ENCODE measurements at regions not wholly inside any gene's neighbourhood (a gene's known extent, or its start where the extent isn't known, plus 50 kb on each side); places are given as distances from the start of the nearest gene placed in this dataset.

GRCh38 chr18:38007676-38008330 is 442.2 kb upstream of the CELF4 start:
- TF ChIP-seq EZH2phosphoT487 (IDR thresholded peaks at IDR 0.05; ENCODE audit: borderline replicate concordance, low read length): no peak
- TF ChIP-seq, protein P1, sequence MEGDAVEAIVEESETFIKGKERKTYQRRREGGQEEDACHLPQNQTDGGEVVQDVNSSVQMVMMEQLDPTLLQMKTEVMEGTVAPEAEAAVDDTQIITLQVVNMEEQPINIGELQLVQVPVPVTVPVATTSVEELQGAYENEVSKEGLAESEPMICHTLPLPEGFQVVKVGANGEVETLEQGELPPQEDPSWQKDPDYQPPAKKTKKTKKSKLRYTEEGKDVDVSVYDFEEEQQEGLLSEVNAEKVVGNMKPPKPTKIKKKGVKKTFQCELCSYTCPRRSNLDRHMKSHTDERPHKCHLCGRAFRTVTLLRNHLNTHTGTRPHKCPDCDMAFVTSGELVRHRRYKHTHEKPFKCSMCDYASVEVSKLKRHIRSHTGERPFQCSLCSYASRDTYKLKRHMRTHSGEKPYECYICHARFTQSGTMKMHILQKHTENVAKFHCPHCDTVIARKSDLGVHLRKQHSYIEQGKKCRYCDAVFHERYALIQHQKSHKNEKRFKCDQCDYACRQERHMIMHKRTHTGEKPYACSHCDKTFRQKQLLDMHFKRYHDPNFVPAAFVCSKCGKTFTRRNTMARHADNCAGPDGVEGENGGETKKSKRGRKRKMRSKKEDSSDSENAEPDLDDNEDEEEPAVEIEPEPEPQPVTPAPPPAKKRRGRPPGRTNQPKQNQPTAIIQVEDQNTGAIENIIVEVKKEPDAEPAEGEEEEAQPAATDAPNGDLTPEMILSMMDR (conservative IDR thresholded peaks at IDR 0.05; ENCODE audit: low read depth, low read length): no peak
